ENCODE measurements at regions not wholly inside any gene's neighbourhood (a gene's known extent, or its start where the extent isn't known, plus 50 kb on each side); places are given as distances from the start of the nearest gene placed in this dataset.

DNA sequence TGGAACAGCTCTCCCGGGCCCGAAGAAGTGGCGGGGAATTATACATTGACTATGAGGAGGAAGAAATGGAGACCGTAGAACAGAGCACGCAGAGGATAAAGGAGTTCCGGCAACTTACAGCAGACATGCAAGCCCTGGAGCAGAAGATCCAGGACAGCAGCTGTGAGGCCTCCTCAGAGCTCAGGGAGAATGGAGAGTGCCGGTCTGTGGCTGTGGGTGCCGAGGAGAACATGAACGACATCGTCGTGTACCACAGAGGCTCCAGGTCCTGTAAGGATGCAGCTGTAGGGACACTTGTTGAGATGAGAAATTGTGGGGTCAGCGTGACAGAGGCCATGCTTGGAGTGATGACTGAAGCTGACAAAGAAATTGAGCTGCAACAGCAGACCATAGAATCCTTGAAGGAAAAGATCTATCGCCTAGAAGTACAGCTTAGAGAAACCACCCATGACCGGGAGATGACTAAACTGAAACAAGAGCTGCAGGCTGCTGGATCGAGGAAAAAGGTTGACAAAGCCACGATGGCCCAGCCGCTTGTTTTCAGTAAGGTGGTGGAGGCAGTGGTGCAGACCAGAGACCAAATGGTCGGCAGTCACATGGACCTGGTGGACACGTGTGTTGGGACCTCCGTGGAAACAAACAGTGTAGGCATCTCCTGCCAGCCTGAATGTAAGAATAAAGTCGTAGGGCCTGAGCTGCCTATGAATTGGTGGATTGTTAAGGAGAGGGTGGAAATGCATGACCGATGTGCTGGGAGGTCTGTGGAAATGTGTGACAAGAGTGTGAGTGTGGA is 129.5 kb upstream of the DMRT1 start:
- TF ChIP-seq, protein P1, sequence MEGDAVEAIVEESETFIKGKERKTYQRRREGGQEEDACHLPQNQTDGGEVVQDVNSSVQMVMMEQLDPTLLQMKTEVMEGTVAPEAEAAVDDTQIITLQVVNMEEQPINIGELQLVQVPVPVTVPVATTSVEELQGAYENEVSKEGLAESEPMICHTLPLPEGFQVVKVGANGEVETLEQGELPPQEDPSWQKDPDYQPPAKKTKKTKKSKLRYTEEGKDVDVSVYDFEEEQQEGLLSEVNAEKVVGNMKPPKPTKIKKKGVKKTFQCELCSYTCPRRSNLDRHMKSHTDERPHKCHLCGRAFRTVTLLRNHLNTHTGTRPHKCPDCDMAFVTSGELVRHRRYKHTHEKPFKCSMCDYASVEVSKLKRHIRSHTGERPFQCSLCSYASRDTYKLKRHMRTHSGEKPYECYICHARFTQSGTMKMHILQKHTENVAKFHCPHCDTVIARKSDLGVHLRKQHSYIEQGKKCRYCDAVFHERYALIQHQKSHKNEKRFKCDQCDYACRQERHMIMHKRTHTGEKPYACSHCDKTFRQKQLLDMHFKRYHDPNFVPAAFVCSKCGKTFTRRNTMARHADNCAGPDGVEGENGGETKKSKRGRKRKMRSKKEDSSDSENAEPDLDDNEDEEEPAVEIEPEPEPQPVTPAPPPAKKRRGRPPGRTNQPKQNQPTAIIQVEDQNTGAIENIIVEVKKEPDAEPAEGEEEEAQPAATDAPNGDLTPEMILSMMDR (conservative IDR thresholded peaks at IDR 0.05; ENCODE audit: low read length) = no peak
- TF ChIP-seq EZH2phosphoT487 (IDR thresholded peaks at IDR 0.05; ENCODE audit: borderline replicate concordance) = no peak
